ENCODE measurements at regions not wholly inside any gene's neighbourhood (a gene's known extent, or its start where the extent isn't known, plus 50 kb on each side); places are given as distances from the start of the nearest gene placed in this dataset.

GRCh38 chr3:70431911-70432310 lies 119.5 kb upstream of the MDFIC2 start:
- no TSS peak for BruUV-seq (replicated peaks)
- Histone ChIP-seq H3K27ac (ENCODE audit: low read depth, low read length, poor library complexity, severe bottlenecking) (no peak overlapping the region), H3K9me3 (ENCODE audit: low read depth, low read length, poor library complexity, severe bottlenecking) (no peaks in the 10 kb centered on the region), H3K4me1 (ENCODE audit: insufficient read depth, low read length, poor library complexity, severe bottlenecking) (no peaks in the 10 kb centered on the region), H3K4me3 (ENCODE audit: low read depth, low read length, poor library complexity, severe bottlenecking) (no peak overlapping the region), H3K27me3 (replicated peaks; ENCODE audit: insufficient read depth, low read depth, low read length, poor library complexity) (no peaks in the 10 kb centered on the region), H3K36me3 (ENCODE audit: insufficient read depth, low read length, poor library complexity, severe bottlenecking) (no peaks in the 10 kb centered on the region)
- ChIA-PET POLR2A (ENCODE audit: low non-redundant PET) (no interaction called here), CTCF (no interaction called here)
- no peak for DNase-seq (ENCODE audit: low spot score)
- intact Hi-C loops (cut with micrococcal nuclease; ENCODE audit: unreplicated experiment) = no loop called here
- TF ChIP-seq EZH2 (IDR thresholded peaks at IDR 0.05; ENCODE audit: borderline replicate concordance, low read depth, low read length, poor library complexity, severe bottlenecking) (no peak), CTCF (conservative IDR thresholded peaks at IDR 0.05; ENCODE audit: low read depth, low read length) (no peak)

GRCh38 chr3:70426071-70426470 lies 113.6 kb upstream of the MDFIC2 start:
- no peaks in the 10 kb centered on the region for H3K9me3 ChIP-seq (ENCODE audit: low read depth, low read length, poor library complexity, severe bottlenecking)
- intact Hi-C loops (cut with micrococcal nuclease; ENCODE audit: unreplicated experiment) = no loop called here
- POLR2A ChIA-PET (ENCODE audit: low non-redundant PET) = no interaction called here
- H3K4me3 ChIP-seq (ENCODE audit: low read depth, low read length, poor library complexity, severe bottlenecking) = no peak overlapping the region
- CTCF ChIA-PET = no interaction called here
- no peaks in the 10 kb centered on the region for H3K36me3 ChIP-seq (ENCODE audit: insufficient read depth, low read length, poor library complexity, severe bottlenecking)
- no peak overlapping the region for H3K27ac ChIP-seq (ENCODE audit: low read depth, low read length, poor library complexity, severe bottlenecking)
- TF ChIP-seq EZH2 (IDR thresholded peaks at IDR 0.05; ENCODE audit: borderline replicate concordance, low read depth, low read length, poor library complexity, severe bottlenecking) = no peak
- no peak for TF ChIP-seq CTCF (conservative IDR thresholded peaks at IDR 0.05; ENCODE audit: low read depth, low read length)
- H3K4me1 ChIP-seq (ENCODE audit: insufficient read depth, low read length, poor library complexity, severe bottlenecking) = no peaks in the 10 kb centered on the region
- no TSS peak for BruUV-seq (replicated peaks)
- DNase-seq (ENCODE audit: low spot score) = no peak
- H3K27me3 ChIP-seq (replicated peaks; ENCODE audit: insufficient read depth, low read depth, low read length, poor library complexity) = no peaks in the 10 kb centered on the region

DNA sequence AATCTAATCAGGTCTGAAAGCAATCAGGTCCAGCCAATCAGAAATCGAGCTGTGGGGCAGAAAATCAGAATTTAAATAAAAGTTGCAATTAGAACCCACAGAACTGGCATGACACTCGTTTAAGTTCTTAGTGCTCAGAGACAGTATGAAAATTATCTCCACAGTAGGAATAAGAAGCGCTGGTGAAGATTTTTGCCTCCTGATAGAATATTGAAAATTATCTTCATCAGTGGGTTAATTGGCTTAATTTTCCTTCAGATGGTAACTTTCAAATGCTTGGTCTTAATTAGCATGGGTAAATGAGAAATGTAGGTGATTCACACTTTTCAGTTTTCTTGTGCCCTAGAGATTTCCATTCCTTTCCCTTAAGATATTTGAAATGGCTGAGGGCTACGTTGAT lies 109.1 kb upstream of the MDFIC2 start:
- no peak overlapping the region for H3K4me3 ChIP-seq (ENCODE audit: low read depth, low read length, poor library complexity, severe bottlenecking)
- H3K9me3 ChIP-seq (ENCODE audit: low read depth, low read length, poor library complexity, severe bottlenecking) = no peaks in the 10 kb centered on the region
- no peak for DNase-seq (ENCODE audit: low spot score)
- BruUV-seq (replicated peaks) = no TSS peak
- no peaks in the 10 kb centered on the region for H3K36me3 ChIP-seq (ENCODE audit: insufficient read depth, low read length, poor library complexity, severe bottlenecking)
- no peaks in the 10 kb centered on the region for H3K27me3 ChIP-seq (replicated peaks; ENCODE audit: insufficient read depth, low read depth, low read length, poor library complexity)
- no peak overlapping the region for H3K27ac ChIP-seq (ENCODE audit: low read depth, low read length, poor library complexity, severe bottlenecking)
- intact Hi-C loops (cut with micrococcal nuclease; ENCODE audit: unreplicated experiment) = no loop called here
- TF ChIP-seq EZH2 (IDR thresholded peaks at IDR 0.05; ENCODE audit: borderline replicate concordance, low read depth, low read length, poor library complexity, severe bottlenecking) (no peak), CTCF (conservative IDR thresholded peaks at IDR 0.05; ENCODE audit: low read depth, low read length) (no peak)
- POLR2A ChIA-PET (ENCODE audit: low non-redundant PET) = no interaction called here
- CTCF ChIA-PET = no interaction called here
- H3K4me1 ChIP-seq (ENCODE audit: insufficient read depth, low read length, poor library complexity, severe bottlenecking) = no peaks in the 10 kb centered on the region
